Peyer's patch (tissue), 4 donors: ENCODE measurements at regions not wholly inside any gene's neighbourhood (a gene's known extent, or its start where the extent isn't known, plus 50 kb on each side); places are given as distances from the start of the nearest gene placed in this dataset.

Source experiments
- POLR2A ChIP-seq, 2 donors: fragments of 450-650 bp; IDR thresholded peaks; one replicate each; pipeline ENCODE4 v1.5.1; 2017; ENCODE audit warnings: antibody characterized with exemption in 2 of 2, mild to moderate bottlenecking in 2 of 2, moderate library complexity in 2 of 2
- TF ChIP-seq, protein P1 (sequence below), 6 experiments: fragments of 450-650 bp in 4 of 6; fragments of 200-600 bp in 2 of 6; sonication (generic) in 1 of 6; IDR thresholded peaks; one replicate each; pipeline ENCODE4 v1.5.1; 2017 to 2019; ENCODE audit warnings: antibody characterized with exemption in 6 of 6, mild to moderate bottlenecking in 3 of 6, moderate library complexity in 1 of 6

DNA sequence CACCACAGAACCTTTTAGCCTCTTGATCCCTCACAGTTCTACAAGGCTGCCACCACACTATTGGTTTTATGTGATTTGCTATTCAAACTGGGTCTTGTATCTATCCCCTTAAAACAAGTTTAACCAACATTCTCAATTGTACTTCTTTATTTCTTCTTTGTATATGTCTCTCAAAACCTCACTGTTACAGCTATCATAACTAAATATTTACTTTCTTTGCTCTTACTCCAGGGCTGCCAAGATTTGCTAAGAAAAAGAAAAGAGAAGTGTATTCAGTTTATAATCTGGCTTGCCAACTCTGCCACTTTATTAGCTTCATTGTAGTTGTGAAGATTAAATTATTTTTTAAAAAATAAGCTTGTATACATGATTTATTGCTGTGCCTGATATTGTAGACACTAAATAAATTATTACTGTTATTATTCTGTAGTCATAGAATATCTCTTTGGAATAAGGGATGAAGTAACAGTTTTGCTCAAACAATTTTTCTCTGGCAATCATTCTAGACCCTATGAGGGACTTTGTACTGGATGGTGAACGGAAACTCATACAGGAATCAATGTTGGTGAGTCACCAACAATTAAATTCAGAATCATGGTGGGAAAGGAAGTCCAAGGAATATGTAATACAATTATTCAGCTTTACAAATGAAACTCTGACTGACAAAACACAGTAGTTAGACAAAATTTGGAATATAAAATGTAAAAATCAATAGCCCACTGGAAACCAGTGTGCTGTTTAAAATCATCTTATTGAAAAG lies 127.1 kb upstream of the DCAF8L1 start:
- TF ChIP-seq, protein P1, sequence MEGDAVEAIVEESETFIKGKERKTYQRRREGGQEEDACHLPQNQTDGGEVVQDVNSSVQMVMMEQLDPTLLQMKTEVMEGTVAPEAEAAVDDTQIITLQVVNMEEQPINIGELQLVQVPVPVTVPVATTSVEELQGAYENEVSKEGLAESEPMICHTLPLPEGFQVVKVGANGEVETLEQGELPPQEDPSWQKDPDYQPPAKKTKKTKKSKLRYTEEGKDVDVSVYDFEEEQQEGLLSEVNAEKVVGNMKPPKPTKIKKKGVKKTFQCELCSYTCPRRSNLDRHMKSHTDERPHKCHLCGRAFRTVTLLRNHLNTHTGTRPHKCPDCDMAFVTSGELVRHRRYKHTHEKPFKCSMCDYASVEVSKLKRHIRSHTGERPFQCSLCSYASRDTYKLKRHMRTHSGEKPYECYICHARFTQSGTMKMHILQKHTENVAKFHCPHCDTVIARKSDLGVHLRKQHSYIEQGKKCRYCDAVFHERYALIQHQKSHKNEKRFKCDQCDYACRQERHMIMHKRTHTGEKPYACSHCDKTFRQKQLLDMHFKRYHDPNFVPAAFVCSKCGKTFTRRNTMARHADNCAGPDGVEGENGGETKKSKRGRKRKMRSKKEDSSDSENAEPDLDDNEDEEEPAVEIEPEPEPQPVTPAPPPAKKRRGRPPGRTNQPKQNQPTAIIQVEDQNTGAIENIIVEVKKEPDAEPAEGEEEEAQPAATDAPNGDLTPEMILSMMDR (IDR thresholded peaks at IDR 0.05): no peak
- TF ChIP-seq POLR2A (IDR thresholded peaks at IDR 0.05): no peak
